ENCODE measurements at regions not wholly inside any gene's neighbourhood (a gene's known extent, or its start where the extent isn't known, plus 50 kb on each side); places are given as distances from the start of the nearest gene placed in this dataset.

GRCh38 chr4:54585321-54586000 lies 72.3 kb upstream of the KIT start:
- Histone ChIP-seq H3K4me3 (ENCODE audit: low read length) (no peak overlapping the region), H3K4me2 (ENCODE audit: low read depth, low read length) (no peak overlapping the region), H3K27me3 (replicated peaks; ENCODE audit: insufficient read depth, low read length) (no peaks in the 10 kb centered on the region), H3K27ac (ENCODE audit: low read length) (no peak overlapping the region), H3K36me3 (replicated peaks; ENCODE audit: insufficient read depth, low read length) (no peaks in the 10 kb centered on the region), H3F3A (ENCODE audit: insufficient read depth, low read length) (no peaks in the 10 kb centered on the region), H3K9me3 (replicated peaks; ENCODE audit: insufficient read depth, low read length) (no peaks in the 10 kb centered on the region), H2AFZ (ENCODE audit: low read length) (no peak overlapping the region), H3K9me2 (replicated peaks; ENCODE audit: insufficient read depth, low read length) (no peaks in the 10 kb centered on the region), H4K20me1 (ENCODE audit: insufficient read depth, low read length) (no peaks in the 10 kb centered on the region), H3K79me2 (ENCODE audit: low read length) (no peaks in the 10 kb centered on the region), H3K9ac (ENCODE audit: low read length) (no peak overlapping the region), H3K4me1 (ENCODE audit: low read length) (no peaks in the 10 kb centered on the region)
- TF ChIP-seq, protein P1, sequence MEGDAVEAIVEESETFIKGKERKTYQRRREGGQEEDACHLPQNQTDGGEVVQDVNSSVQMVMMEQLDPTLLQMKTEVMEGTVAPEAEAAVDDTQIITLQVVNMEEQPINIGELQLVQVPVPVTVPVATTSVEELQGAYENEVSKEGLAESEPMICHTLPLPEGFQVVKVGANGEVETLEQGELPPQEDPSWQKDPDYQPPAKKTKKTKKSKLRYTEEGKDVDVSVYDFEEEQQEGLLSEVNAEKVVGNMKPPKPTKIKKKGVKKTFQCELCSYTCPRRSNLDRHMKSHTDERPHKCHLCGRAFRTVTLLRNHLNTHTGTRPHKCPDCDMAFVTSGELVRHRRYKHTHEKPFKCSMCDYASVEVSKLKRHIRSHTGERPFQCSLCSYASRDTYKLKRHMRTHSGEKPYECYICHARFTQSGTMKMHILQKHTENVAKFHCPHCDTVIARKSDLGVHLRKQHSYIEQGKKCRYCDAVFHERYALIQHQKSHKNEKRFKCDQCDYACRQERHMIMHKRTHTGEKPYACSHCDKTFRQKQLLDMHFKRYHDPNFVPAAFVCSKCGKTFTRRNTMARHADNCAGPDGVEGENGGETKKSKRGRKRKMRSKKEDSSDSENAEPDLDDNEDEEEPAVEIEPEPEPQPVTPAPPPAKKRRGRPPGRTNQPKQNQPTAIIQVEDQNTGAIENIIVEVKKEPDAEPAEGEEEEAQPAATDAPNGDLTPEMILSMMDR (IDR thresholded peaks at IDR 0.05; ENCODE audit: low read length), result no peak
- TF ChIP-seq EZH2phosphoT487 (IDR thresholded peaks at IDR 0.05; ENCODE audit: low read length) (no peak), EZH2 (optimal IDR thresholded peaks at IDR 0.05; ENCODE audit: low read depth, low read length) (no peak)
- DNase-seq, result no peak

DNA sequence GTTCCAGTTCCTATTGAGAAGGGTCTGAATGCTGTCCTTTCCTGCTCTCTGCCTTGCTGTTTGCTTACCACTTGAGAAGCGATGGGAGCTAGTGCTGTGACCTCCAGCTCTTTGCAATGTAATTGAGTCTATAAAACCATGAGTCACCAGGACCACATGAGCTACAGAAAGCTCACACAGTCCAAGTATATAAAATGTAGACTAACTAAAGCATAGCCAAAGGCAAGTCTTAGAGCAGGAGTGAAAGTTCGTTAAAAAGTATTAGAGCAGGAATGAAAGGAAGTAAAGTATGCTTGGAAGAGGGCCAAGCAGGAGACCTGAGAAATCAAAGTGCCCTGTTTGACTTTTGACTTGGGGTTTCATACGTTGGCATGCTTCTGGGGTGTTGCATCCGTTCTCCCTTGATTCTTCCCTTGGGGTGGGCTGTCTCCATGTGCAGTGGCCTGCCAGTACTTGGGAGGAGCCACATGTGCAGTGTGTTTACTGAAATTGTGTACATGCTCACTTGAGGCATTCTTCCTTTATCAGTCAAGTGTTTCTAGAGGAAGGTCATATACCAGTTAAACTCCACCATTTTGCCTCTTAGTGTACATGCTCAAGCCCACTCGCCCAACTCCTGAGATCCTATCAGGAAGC lies 71.3 kb upstream of the KIT start:
- Histone ChIP-seq H3K36me3 (replicated peaks; ENCODE audit: insufficient read depth, low read length) (no peaks in the 10 kb centered on the region), H2AFZ (ENCODE audit: low read length) (no peak overlapping the region), H3F3A (ENCODE audit: insufficient read depth, low read length) (no peaks in the 10 kb centered on the region), H3K4me2 (ENCODE audit: low read depth, low read length) (no peak overlapping the region), H3K9me3 (replicated peaks; ENCODE audit: insufficient read depth, low read length) (no peaks in the 10 kb centered on the region), H3K79me2 (ENCODE audit: low read length) (no peaks in the 10 kb centered on the region), H3K4me1 (ENCODE audit: low read length) (no peaks in the 10 kb centered on the region), H4K20me1 (ENCODE audit: insufficient read depth, low read length) (no peaks in the 10 kb centered on the region), H3K9ac (ENCODE audit: low read length) (no peak overlapping the region), H3K27ac (ENCODE audit: low read length) (no peak overlapping the region), H3K27me3 (replicated peaks; ENCODE audit: insufficient read depth, low read length) (no peaks in the 10 kb centered on the region), H3K9me2 (replicated peaks; ENCODE audit: insufficient read depth, low read length) (no peaks in the 10 kb centered on the region), H3K4me3 (ENCODE audit: low read length) (no peak overlapping the region)
- TF ChIP-seq, protein P1 (IDR thresholded peaks at IDR 0.05; ENCODE audit: low read length), result no peak
- TF ChIP-seq EZH2 (optimal IDR thresholded peaks at IDR 0.05; ENCODE audit: low read depth, low read length), result no peak
- no peak for TF ChIP-seq EZH2phosphoT487 (IDR thresholded peaks at IDR 0.05; ENCODE audit: low read length)
- DNase-seq, result no peak

DNA sequence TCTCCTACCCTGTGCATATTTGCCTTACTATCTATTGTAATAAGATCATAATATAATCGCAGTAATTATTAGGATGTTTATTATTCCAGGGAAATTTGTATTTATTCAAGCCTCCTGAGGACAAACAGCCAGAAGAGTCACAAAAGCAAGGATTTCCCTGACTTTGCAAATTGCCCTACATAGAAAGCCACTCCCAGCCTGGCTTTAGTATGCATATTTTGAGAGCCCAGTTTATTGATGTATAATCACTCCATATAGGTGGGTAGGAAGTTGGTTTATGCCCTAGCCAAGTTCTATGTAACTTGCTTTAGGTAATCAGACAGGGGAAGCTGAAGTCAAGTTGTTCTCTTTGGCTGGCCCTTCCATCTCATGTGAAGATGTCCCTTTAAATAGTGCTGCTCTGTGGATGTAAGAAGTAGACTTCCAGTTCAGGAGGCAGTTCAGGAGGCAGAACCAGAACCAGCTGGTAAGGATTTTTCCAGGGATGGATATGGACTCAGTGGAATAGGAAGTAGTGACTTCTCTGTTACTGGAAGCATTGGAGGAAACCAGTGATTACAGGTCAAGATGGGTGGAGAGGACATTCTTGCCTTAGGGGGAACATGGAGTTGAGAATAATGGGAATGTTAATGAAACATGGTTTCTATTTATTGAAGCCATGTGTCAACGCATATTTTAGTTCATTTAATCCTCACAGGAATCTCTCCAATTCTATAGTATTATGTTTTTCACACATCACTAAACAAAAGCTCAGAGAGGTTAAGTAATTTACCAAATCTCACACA lies 70.5 kb upstream of the KIT start:
- Histone ChIP-seq H3K27ac (ENCODE audit: low read length) (no peak overlapping the region), H2AFZ (ENCODE audit: low read length) (no peak overlapping the region)
- DNase-seq, result no peak

More for the DNA sequence above, 70.5 kb upstream of the KIT start:
- H3K9me3 ChIP-seq (replicated peaks; ENCODE audit: insufficient read depth, low read length), result no peaks in the 10 kb centered on the region
- H3K9me2 ChIP-seq (replicated peaks; ENCODE audit: insufficient read depth, low read length), result no peaks in the 10 kb centered on the region
- TF ChIP-seq EZH2phosphoT487 (IDR thresholded peaks at IDR 0.05; ENCODE audit: low read length) (no peak), EZH2 (optimal IDR thresholded peaks at IDR 0.05; ENCODE audit: low read depth, low read length) (no peak)
- TF ChIP-seq, protein P1 (IDR thresholded peaks at IDR 0.05; ENCODE audit: low read length), result no peak
- H3K27me3 ChIP-seq (replicated peaks; ENCODE audit: insufficient read depth, low read length), result no peaks in the 10 kb centered on the region
- H3K36me3 ChIP-seq (replicated peaks; ENCODE audit: insufficient read depth, low read length), result no peaks in the 10 kb centered on the region
- H3K79me2 ChIP-seq (ENCODE audit: low read length), result no peaks in the 10 kb centered on the region
- H3K4me2 ChIP-seq (ENCODE audit: low read depth, low read length), result no peak overlapping the region
- no peak overlapping the region for H3K4me3 ChIP-seq (ENCODE audit: low read length)
- H3F3A ChIP-seq (ENCODE audit: insufficient read depth, low read length), result no peaks in the 10 kb centered on the region
- no peak overlapping the region for H3K9ac ChIP-seq (ENCODE audit: low read length)
- H3K4me1 ChIP-seq (ENCODE audit: low read length), result no peaks in the 10 kb centered on the region
- no peaks in the 10 kb centered on the region for H4K20me1 ChIP-seq (ENCODE audit: insufficient read depth, low read length)
